GM23338 (cell line): ENCODE measurements at regions not wholly inside any gene's neighbourhood (a gene's known extent, or its start where the extent isn't known, plus 50 kb on each side); places are given as distances from the start of the nearest gene placed in this dataset.

Experiments used
- ATAC-seq: fragments of 200-7000 bp; cut with Tn5 transposase; 3 replicates; pipeline ENCODE4 v1.9.1; 2020
- DNase-seq: peaks from one replicate; pipeline ENCODE4 v3.0.0-alpha.2; 2015; ENCODE audit warnings: low spot score
- H2AFZ ChIP-seq: fragments of 200-600 bp; sonication (generic); 2 replicates; pipeline ENCODE4 v1.8.0; 2016; ENCODE audit warnings: antibody characterized with exemption, mild to moderate bottlenecking, moderate library complexity
- H3F3A ChIP-seq: fragments of 200-600 bp; sonication (generic); replicated peaks from 2 replicates; pipeline ENCODE4 v1.8.0; 2017; ENCODE audit warnings: antibody characterized with exemption, mixed run types, low read depth
- H3K27ac ChIP-seq: fragments of 200-600 bp; sonication (generic); 2 replicates; pipeline ENCODE4 v1.6.1; 2016; ENCODE audit warnings: low read depth
- H3K27me3 ChIP-seq: fragments of 200-600 bp; sonication (generic); 2 replicates; pipeline ENCODE4 v1.8.0; 2016; ENCODE audit warnings: mild to moderate bottlenecking, mixed run types, moderate library complexity; ENCODE audit not compliant: insufficient read depth
- H3K36me3 ChIP-seq: fragments of 200-600 bp; sonication (generic); 2 replicates; pipeline ENCODE4 v1.8.0; 2016; ENCODE audit warnings: mild to moderate bottlenecking; ENCODE audit not compliant: insufficient read depth
- H3K4me1 ChIP-seq: fragments of 200-600 bp; sonication (generic); 2 replicates; pipeline ENCODE4 v1.8.0; 2016; ENCODE audit warnings: mild to moderate bottlenecking, moderate library complexity; ENCODE audit not compliant: insufficient read depth
- H3K4me2 ChIP-seq: fragments of 200-600 bp; sonication (generic); 2 replicates; pipeline ENCODE4 v1.7.1; 2017; ENCODE audit warnings: mixed run types
- H3K4me3 ChIP-seq: fragments of 200-600 bp; sonication (generic); 2 replicates; pipeline ENCODE4 v1.6.1; 2016; ENCODE audit warnings: mixed run types
- H3K79me2 ChIP-seq: fragments of 200-600 bp; sonication (generic); replicated peaks from 2 replicates; pipeline ENCODE4 v1.8.0; 2017; ENCODE audit warnings: mild to moderate bottlenecking; ENCODE audit not compliant: insufficient read depth
- H3K9me2 ChIP-seq: fragments of 200-600 bp; sonication (generic); 2 replicates; pipeline ENCODE4 v1.8.0; 2017; ENCODE audit not compliant: insufficient read depth
- H4K20me1 ChIP-seq: fragments of 200-600 bp; sonication (generic); replicated peaks from 2 replicates; pipeline ENCODE4 v1.8.0; 2017; ENCODE audit warnings: mild to moderate bottlenecking; ENCODE audit not compliant: insufficient read depth
- H3K27ac Mint-ChIP-seq: 2 replicates; pipeline ENCODE4 v1.8.0; 2020; ENCODE audit warnings: inconsistent platforms, mild to moderate bottlenecking, moderate library complexity, mixed read lengths
- H3K27me3 Mint-ChIP-seq: 3 replicates; pipeline ENCODE4 v1.8.0; 2022; ENCODE audit warnings: low read depth, mild to moderate bottlenecking, moderate library complexity, mixed read lengths, inconsistent platforms; ENCODE audit not compliant: insufficient read depth, poor library complexity
- H3K36me3 Mint-ChIP-seq: 3 replicates; pipeline ENCODE4 v1.8.0; 2021; ENCODE audit warnings: low read depth, mild to moderate bottlenecking, inconsistent platforms, moderate library complexity, mixed read lengths
- H3K4me1 Mint-ChIP-seq: 3 replicates; pipeline ENCODE4 v1.8.0; 2020; ENCODE audit warnings: mild to moderate bottlenecking, inconsistent platforms, mixed read lengths
- H3K4me3 Mint-ChIP-seq: 3 replicates; pipeline ENCODE4 v1.8.0; 2021; ENCODE audit warnings: moderate library complexity, mild to moderate bottlenecking, inconsistent platforms, mixed read lengths
- H3K9me3 Mint-ChIP-seq: 3 replicates; pipeline ENCODE4 v1.8.0; 2020; ENCODE audit warnings: moderate library complexity, mild to moderate bottlenecking, inconsistent platforms, mixed read lengths
- CREB1 ChIP-seq: fragments of 250-450 bp; sonication (Bioruptor Pico); IDR thresholded peaks from 2 replicates; pipeline ENCODE4 v1.5.0; 2020; ENCODE audit warnings: low read depth, mild to moderate bottlenecking, moderate library complexity
- POLR2AphosphoS5 ChIP-seq: IDR thresholded peaks from 2 replicates; pipeline ENCODE4 v1.6.1; 2016; ENCODE audit warnings: antibody characterized with exemption, low read depth
- ZNF331 ChIP-seq: fragments of 250-450 bp; sonication (Bioruptor Pico); IDR thresholded peaks from 2 replicates; pipeline ENCODE4 v1.5.0; 2020; ENCODE audit warnings: low read depth, mild to moderate bottlenecking, moderate library complexity
- TF ChIP-seq, protein P1 (sequence below): IDR thresholded peaks from 2 replicates; pipeline ENCODE4 v1.6.1; 2016; ENCODE audit warnings: antibody characterized with exemption
- TF ChIP-seq, protein P2 (sequence below): fragments of 250-450 bp; sonication (Bioruptor Pico); IDR thresholded peaks from 2 replicates; pipeline ENCODE4 v1.5.0; 2020; ENCODE audit warnings: mild to moderate bottlenecking, moderate library complexity

DNA sequence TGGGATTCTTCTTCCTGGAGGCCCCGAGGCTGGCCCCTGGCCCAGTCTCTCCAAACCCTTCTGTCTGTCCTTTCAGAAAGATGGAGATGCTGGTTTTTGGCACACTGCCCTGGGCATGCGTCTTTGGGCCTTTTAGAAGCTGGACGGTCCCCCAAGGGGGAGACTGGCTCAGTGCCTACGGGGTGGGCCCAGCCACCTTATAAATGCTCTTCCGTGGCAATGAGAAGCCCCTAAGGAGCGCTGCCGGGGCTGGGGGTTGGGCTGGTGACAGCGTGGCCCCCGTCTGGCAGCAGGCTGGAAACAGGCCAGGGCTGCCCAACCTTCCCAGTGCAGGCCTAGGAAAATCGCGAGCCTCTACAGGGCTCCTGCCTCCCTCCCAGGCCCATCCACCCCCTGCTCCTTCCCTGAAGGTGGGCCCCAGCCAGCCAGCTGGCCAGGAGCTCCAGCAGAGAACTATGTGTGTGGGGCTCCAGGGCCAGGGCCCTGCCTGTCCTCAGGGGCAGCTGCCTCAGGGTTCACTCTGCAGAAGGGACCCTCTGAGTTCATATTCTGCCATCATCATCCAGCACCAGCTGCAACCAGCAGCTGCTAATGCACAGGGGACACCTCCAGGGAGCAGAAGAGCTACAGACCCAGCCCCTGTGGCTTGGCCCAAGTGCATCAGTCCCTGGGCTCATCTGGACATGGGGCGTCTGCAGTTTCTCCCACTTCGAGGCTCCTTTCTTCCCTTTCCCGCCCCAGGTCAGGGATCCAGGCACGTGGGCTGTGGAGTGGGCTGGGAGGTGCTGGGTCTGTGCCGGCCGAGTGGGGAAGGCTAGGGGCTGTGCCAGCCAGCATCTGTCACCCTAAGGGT is 107.6 kb upstream of the OTOS start:
- no peak overlapping the region for H3K27ac Mint-ChIP-seq
- ATAC-seq (no peak), DNase-seq (no peak)
- Histone ChIP-seq H3K79me2 (no peaks in the 10 kb centered on the region), H3K27ac (no peak overlapping the region), H3K4me1 (no peaks in the 10 kb centered on the region), H3K4me3 (no peak overlapping the region), H3F3A (no peaks in the 10 kb centered on the region), H2AFZ (no peak overlapping the region), H3K27me3 (no peaks in the 10 kb centered on the region), H3K36me3 (no peaks in the 10 kb centered on the region), H3K9me2 (peaks cover 3% of the 10 kb centered on the region; the same call in 1 of the 2 replicates), H4K20me1 (no peaks in the 10 kb centered on the region), H3K4me2 (no peak overlapping the region)
- no peaks in the 10 kb centered on the region for H3K9me3 Mint-ChIP-seq
- peaks cover 5% of the 10 kb centered on the region for H3K27me3 Mint-ChIP-seq
- H3K36me3 Mint-ChIP-seq = no peaks in the 10 kb centered on the region
- TF ChIP-seq, protein P1, sequence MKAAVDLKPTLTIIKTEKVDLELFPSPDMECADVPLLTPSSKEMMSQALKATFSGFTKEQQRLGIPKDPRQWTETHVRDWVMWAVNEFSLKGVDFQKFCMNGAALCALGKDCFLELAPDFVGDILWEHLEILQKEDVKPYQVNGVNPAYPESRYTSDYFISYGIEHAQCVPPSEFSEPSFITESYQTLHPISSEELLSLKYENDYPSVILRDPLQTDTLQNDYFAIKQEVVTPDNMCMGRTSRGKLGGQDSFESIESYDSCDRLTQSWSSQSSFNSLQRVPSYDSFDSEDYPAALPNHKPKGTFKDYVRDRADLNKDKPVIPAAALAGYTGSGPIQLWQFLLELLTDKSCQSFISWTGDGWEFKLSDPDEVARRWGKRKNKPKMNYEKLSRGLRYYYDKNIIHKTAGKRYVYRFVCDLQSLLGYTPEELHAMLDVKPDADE = no peak
- H3K4me1 Mint-ChIP-seq = peaks cover 3% of the 10 kb centered on the region
- H3K4me3 Mint-ChIP-seq = no peak overlapping the region

- Histone ChIP-seq H2AFZ (no peak overlapping the region), H3K27ac (no peak overlapping the region), H3K4me3 (no peak overlapping the region), H3K9me2 (peaks cover 3% of the 10 kb centered on the region; the same call in 1 of the 2 replicates), H3K4me1 (no peaks in the 10 kb centered on the region), H3K27me3 (no peaks in the 10 kb centered on the region), H3K36me3 (no peaks in the 10 kb centered on the region), H3F3A (no peaks in the 10 kb centered on the region), H4K20me1 (no peaks in the 10 kb centered on the region), H3K4me2 (no peak overlapping the region), H3K79me2 (no peaks in the 10 kb centered on the region)
- DNase-seq = no peak
- TF ChIP-seq POLR2AphosphoS5 = no peak
- TF ChIP-seq, protein P2, sequence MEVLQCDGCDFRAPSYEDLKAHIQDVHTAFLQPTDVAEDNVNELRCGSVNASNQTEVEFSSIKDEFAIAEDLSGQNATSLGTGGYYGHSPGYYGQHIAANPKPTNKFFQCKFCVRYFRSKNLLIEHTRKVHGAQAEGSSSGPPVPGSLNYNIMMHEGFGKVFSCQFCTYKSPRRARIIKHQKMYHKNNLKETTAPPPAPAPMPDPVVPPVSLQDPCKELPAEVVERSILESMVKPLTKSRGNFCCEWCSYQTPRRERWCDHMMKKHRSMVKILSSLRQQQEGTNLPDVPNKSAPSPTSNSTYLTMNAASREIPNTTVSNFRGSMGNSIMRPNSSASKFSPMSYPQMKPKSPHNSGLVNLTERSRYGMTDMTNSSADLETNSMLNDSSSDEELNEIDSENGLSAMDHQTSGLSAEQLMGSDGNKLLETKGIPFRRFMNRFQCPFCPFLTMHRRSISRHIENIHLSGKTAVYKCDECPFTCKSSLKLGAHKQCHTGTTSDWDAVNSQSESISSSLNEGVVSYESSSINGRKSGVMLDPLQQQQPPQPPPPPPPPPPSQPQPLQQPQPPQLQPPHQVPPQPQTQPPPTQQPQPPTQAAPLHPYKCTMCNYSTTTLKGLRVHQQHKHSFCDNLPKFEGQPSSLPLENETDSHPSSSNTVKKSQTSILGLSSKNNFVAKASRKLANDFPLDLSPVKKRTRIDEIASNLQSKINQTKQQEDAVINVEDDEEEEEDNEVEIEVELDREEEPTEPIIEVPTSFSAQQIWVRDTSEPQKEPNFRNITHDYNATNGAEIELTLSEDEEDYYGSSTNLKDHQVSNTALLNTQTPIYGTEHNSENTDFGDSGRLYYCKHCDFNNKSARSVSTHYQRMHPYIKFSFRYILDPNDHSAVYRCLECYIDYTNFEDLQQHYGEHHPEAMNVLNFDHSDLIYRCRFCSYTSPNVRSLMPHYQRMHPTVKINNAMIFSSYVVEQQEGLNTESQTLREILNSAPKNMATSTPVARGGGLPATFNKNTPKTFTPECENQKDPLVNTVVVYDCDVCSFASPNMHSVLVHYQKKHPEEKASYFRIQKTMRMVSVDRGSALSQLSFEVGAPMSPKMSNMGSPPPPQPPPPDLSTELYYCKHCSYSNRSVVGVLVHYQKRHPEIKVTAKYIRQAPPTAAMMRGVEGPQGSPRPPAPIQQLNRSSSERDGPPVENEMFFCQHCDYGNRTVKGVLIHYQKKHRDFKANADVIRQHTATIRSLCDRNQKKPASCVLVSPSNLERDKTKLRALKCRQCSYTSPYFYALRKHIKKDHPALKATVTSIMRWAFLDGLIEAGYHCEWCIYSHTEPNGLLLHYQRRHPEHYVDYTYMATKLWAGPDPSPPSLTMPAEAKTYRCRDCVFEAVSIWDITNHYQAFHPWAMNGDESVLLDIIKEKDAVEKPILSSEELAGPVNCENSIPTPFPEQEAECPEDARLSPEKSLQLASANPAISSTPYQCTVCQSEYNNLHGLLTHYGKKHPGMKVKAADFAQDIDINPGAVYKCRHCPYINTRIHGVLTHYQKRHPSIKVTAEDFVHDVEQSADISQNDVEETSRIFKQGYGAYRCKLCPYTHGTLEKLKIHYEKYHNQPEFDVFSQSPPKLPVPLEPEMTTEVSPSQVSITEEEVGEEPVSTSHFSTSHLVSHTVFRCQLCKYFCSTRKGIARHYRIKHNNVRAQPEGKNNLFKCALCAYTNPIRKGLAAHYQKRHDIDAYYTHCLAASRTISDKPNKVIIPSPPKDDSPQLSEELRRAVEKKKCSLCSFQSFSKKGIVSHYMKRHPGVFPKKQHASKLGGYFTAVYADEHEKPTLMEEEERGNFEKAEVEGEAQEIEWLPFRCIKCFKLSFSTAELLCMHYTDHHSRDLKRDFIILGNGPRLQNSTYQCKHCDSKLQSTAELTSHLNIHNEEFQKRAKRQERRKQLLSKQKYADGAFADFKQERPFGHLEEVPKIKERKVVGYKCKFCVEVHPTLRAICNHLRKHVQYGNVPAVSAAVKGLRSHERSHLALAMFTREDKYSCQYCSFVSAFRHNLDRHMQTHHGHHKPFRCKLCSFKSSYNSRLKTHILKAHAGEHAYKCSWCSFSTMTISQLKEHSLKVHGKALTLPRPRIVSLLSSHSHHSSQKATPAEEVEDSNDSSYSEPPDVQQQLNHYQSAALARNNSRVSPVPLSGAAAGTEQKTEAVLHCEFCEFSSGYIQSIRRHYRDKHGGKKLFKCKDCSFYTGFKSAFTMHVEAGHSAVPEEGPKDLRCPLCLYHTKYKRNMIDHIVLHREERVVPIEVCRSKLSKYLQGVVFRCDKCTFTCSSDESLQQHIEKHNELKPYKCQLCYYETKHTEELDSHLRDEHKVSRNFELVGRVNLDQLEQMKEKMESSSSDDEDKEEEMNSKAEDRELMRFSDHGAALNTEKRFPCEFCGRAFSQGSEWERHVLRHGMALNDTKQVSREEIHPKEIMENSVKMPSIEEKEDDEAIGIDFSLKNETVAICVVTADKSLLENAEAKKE (CRISPR knock-in tag) = no peak
- TF ChIP-seq CREB1 (CRISPR knock-in tag) = no peak
- TF ChIP-seq ZNF331 (CRISPR knock-in tag) = no peak
- Mint-ChIP-seq H3K36me3 (no peaks in the 10 kb centered on the region), H3K27ac (no peak overlapping the region), H3K4me1 (peaks cover 3% of the 10 kb centered on the region), H3K9me3 (no peaks in the 10 kb centered on the region), H3K27me3 (peaks cover 5% of the 10 kb centered on the region), H3K4me3 (no peak overlapping the region)
- no peak for ATAC-seq
Measured at GRCh38 chr2:240248721-240249422, 108.4 kb upstream of the OTOS start.
